ENCODE measurements at regions not wholly inside any gene's neighbourhood (a gene's known extent, or its start where the extent isn't known, plus 50 kb on each side); places are given as distances from the start of the nearest gene placed in this dataset.

- TF ChIP-seq CTCF (IDR thresholded peaks at IDR 0.05; ENCODE audit: low read depth, low read length, poor library complexity, severe bottlenecking) (no peak), EZH2phosphoT487 (IDR thresholded peaks at IDR 0.05; ENCODE audit: borderline replicate concordance, low read length) (no peak)
Measured at GRCh38 chr11:92053216-92053615, 171.4 kb upstream of the FAT3 start.

Measured in DOHH2 (cell line).